CD8-positive, alpha-beta memory T cell (primary cell): ENCODE measurements at regions not wholly inside any gene's neighbourhood (a gene's known extent, or its start where the extent isn't known, plus 50 kb on each side); places are given as distances from the start of the nearest gene placed in this dataset.

Experiments used
- CTCF ChIA-PET: fragments of 350-600 bp; sonication (Branson Sonifier 250); formaldehyde crosslinking; loops from one replicate; lab custom pipeline; 2021; ENCODE audit warnings: antibody characterized with exemption; lab: Charles Lee
- POLR2A ChIA-PET: fragments of 350-600 bp; sonication (Branson Sonifier 250); formaldehyde crosslinking; loops from one replicate; lab custom pipeline; 2021; ENCODE audit warnings: antibody characterized with exemption; lab: Charles Lee
- DNase-seq, 5 donors: peaks; one replicate each; pipeline versions ENCODE4 v3.0.0 to v3.0.0-alpha.2; 2020 to 2022; ENCODE audit warnings: mixed read lengths in 1 of 5
- H3K27ac ChIP-seq: one replicate; pipeline ENCODE4 v1.7.0; 2013; ENCODE audit warnings: low read depth, mild to moderate bottlenecking, low read length, moderate library complexity
- H3K27me3 ChIP-seq: 2 replicates; pipeline ENCODE4 v1.7.0; 2013; ENCODE audit warnings: low read length, mild to moderate bottlenecking; ENCODE audit not compliant: insufficient read depth, poor library complexity, severe bottlenecking
- H3K36me3 ChIP-seq: 2 replicates; pipeline ENCODE4 v1.7.0; 2013; ENCODE audit warnings: mild to moderate bottlenecking, low read length, moderate library complexity; ENCODE audit not compliant: insufficient read depth
- H3K4me1 ChIP-seq: 2 replicates; pipeline ENCODE4 v1.7.0; 2013; ENCODE audit warnings: mild to moderate bottlenecking, low read length, moderate library complexity; ENCODE audit not compliant: insufficient read depth
- H3K4me3 ChIP-seq: 2 replicates; pipeline ENCODE4 v1.7.0; 2013; ENCODE audit warnings: mild to moderate bottlenecking, low read length
- H3K9me3 ChIP-seq: 2 replicates; pipeline ENCODE4 v1.7.0; 2013; ENCODE audit warnings: mild to moderate bottlenecking, low read length
- H3K27ac Mint-ChIP-seq, 8 donors: one replicate each; pipeline ENCODE4 v1.8.0; 2020 to 2021; ENCODE audit warnings: mixed read lengths in 8 of 8, mild to moderate bottlenecking in 6 of 8, inconsistent platforms in 3 of 8, moderate library complexity in 3 of 8
- H3K27me3 Mint-ChIP-seq, 2 donors: one replicate each; pipeline ENCODE4 v1.8.0; 2020 to 2021; ENCODE audit warnings: mixed read lengths in 2 of 2, mild to moderate bottlenecking in 1 of 2, moderate library complexity in 1 of 2
- H3K36me3 Mint-ChIP-seq, 3 donors: one replicate each; pipeline ENCODE4 v1.8.0; 2020 to 2021; ENCODE audit warnings: mixed read lengths in 3 of 3, inconsistent platforms in 1 of 3, mild to moderate bottlenecking in 1 of 3
- H3K4me1 Mint-ChIP-seq, 3 donors: one replicate each; pipeline ENCODE4 v1.8.0; 2020 to 2021; ENCODE audit warnings: mixed read lengths in 3 of 3, inconsistent platforms in 1 of 3, mild to moderate bottlenecking in 1 of 3
- H3K4me3 Mint-ChIP-seq, 7 donors: one replicate each; pipeline ENCODE4 v1.8.0; 2020 to 2021; ENCODE audit warnings: mixed read lengths in 7 of 7, mild to moderate bottlenecking in 6 of 7, moderate library complexity in 4 of 7, inconsistent platforms in 2 of 7
- H3K9me3 Mint-ChIP-seq, 5 donors: one replicate each; pipeline ENCODE4 v1.8.0; 2020 to 2022; ENCODE audit warnings: mixed read lengths in 5 of 5, mild to moderate bottlenecking in 3 of 5, moderate library complexity in 2 of 5, inconsistent platforms in 1 of 5

- no peaks in the 10 kb centered on the region for H3K36me3 ChIP-seq
- H3K4me3 ChIP-seq: no peak overlapping the region
- ChIA-PET POLR2A (interaction anchor here (0.6 kb wide), 1 partner anchor 46 kb away, joined by 9 read pairs; no protein-coding TSS in a partner anchor), CTCF (interaction anchor here (0.7 to 4.0 kb wide), 15 partner anchors 13 to 596 kb away, joined by 3 to 26 read pairs (median 3); no protein-coding TSS in a partner anchor)
- no peak for DNase-seq
- peaks cover 21 to 59% of the 10 kb centered on the region in 2 donors for H3K27me3 Mint-ChIP-seq
- no peaks in the 10 kb centered on the region for H3K36me3 Mint-ChIP-seq
- no peaks in the 10 kb centered on the region for H3K9me3 ChIP-seq
- peaks cover 28 to 31% (median 30%) of the 10 kb centered on the region in 3 donors for H3K4me1 Mint-ChIP-seq
- no peak overlapping the region for H3K27ac Mint-ChIP-seq
- no peak overlapping the region for H3K27ac ChIP-seq
- H3K4me1 ChIP-seq: peaks cover 17% of the 10 kb centered on the region
- no peak overlapping the region for H3K4me3 Mint-ChIP-seq
- H3K9me3 Mint-ChIP-seq: no peaks in the 10 kb centered on the region
- peaks cover 4% of the 10 kb centered on the region for H3K27me3 ChIP-seq
Observed at GRCh38 chr2:191567206-191567605, 110.7 kb upstream of the NABP1 start.

DNA sequence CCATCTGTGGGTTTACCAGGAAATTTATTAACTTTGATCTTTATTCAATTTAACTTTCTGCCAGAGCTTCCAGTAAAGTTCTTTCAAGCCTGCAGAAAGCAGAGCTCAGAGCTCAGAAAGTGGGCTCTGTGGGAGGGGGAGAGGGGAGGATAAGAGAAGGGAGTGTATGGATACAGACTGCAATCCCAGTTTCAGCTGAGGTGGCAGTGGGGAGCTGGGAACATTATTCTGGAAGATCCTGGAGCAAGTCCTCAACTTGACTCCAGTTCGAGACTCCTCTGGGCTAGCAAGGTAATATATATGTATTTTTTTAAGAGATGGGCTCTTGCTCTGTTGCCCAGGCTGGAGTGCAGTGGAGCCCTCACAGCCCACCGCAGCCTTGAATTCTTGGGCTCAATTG lies 108.9 kb upstream of the NABP1 start:
- Mint-ChIP-seq H3K4me3 (no peak overlapping the region), H3K27ac (peak overlapping the region in 1 of 8 donors; percentile 70), H3K27me3 (peaks cover 18 to 48% of the 10 kb centered on the region in 2 donors), H3K9me3 (no peaks in the 10 kb centered on the region), H3K36me3 (no peaks in the 10 kb centered on the region), H3K4me1 (peaks cover 28 to 31% (median 30%) of the 10 kb centered on the region in 3 donors)
- DNase-seq: no peak
- ChIA-PET CTCF (interaction anchor here (0.9 to 2.1 kb wide), 7 partner anchors 10 to 593 kb away, joined by 3 to 7 read pairs (median 3); no protein-coding TSS in a partner anchor), POLR2A (interaction anchor here (1.0 kb wide), 1 partner anchor 109 kb away, joined by 3 read pairs; the partner anchor contains the start of gene NABP1)
- H3K4me3 ChIP-seq: no peak overlapping the region
- peaks cover 4% of the 10 kb centered on the region for H3K27me3 ChIP-seq
- no peaks in the 10 kb centered on the region for H3K9me3 ChIP-seq
- peaks cover 17% of the 10 kb centered on the region for H3K4me1 ChIP-seq
- no peak overlapping the region for H3K27ac ChIP-seq
- no peaks in the 10 kb centered on the region for H3K36me3 ChIP-seq

DNA sequence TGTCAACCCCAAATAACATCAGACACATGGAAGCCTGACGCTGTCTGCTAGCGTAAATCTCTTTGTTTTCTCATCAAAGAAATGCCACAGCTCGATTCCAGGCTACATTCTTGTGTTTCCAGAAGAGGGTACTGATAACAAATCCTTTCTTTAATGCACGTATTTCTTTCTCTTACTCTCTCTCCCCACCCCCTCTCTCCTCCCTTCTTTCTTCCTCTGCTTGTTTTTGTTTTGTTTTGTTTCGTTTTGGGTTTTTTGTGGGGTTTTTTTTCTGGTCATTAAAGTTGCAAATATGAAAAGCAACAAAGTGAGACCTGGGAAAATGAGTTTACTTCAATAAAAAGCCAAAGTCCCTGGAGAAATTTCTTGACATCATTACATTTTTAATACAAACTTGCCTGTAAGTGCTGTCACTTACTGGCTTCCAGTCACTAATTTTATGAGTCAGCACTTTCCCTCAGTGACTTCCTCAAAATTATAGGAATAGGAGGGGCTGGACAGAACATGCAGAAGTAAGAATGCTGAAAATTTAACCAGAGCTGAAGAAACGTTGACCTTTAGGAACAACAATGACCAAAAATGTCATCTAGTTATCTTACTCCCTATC lies 106.7 kb upstream of the NABP1 start:
- Histone ChIP-seq H3K4me1 (peaks cover 17% of the 10 kb centered on the region), H3K27me3 (peaks cover 4% of the 10 kb centered on the region), H3K9me3 (no peaks in the 10 kb centered on the region), H3K27ac (no peak overlapping the region), H3K4me3 (no peak overlapping the region), H3K36me3 (no peaks in the 10 kb centered on the region)
- Mint-ChIP-seq H3K27me3 (peaks cover 5 to 27% of the 10 kb centered on the region in 2 donors), H3K36me3 (no peaks in the 10 kb centered on the region), H3K4me1 (peaks cover 22 to 28% (median 24%) of the 10 kb centered on the region in 3 donors), H3K9me3 (no peaks in the 10 kb centered on the region), H3K4me3 (peak overlapping the region in 6 of 7 donors; percentile 2 to 64 (median 46)), H3K27ac (peak overlapping the region in 3 of 8 donors; percentile 56 to 74 (median 59))
- POLR2A ChIA-PET: interaction anchor here (1.0 kb wide), 1 partner anchor 120 kb away, joined by 7 read pairs; no protein-coding TSS in a partner anchor
- peak in 2 of 5 donors; percentile 23 to 33 for DNase-seq
- CTCF ChIA-PET: interaction anchor here (0.6 to 1.0 kb wide), 4 partner anchors 47 to 120 kb away, joined by 3 to 4 read pairs (median 3); no protein-coding TSS in a partner anchor

- CTCF ChIA-PET: interaction anchor here (1.2 kb wide), 1 partner anchor 135 kb away, joined by 3 read pairs; no protein-coding TSS in a partner anchor
- no peak for DNase-seq
- Mint-ChIP-seq H3K36me3 (no peaks in the 10 kb centered on the region), H3K27ac (no peak overlapping the region), H3K4me3 (no peak overlapping the region), H3K4me1 (peaks cover 21 to 28% (median 24%) of the 10 kb centered on the region in 3 donors), H3K27me3 (peaks cover 4 to 26% of the 10 kb centered on the region in 2 donors), H3K9me3 (no peaks in the 10 kb centered on the region)
- Histone ChIP-seq H3K27me3 (peaks cover 4% of the 10 kb centered on the region), H3K4me1 (peaks cover 17% of the 10 kb centered on the region), H3K36me3 (no peaks in the 10 kb centered on the region), H3K27ac (peak overlapping the region; percentile 28), H3K4me3 (no peak overlapping the region), H3K9me3 (no peaks in the 10 kb centered on the region)
- POLR2A ChIA-PET: no interaction called here
Observed at GRCh38 chr2:191572319-191572718, 105.6 kb upstream of the NABP1 start.

GRCh38 chr2:191573216-191573615 lies 104.7 kb upstream of the NABP1 start:
- ChIA-PET CTCF (interaction anchor here (1.2 to 1.5 kb wide), 2 partner anchors 47 to 134 kb away, joined by 3 to 4 read pairs; no protein-coding TSS in a partner anchor), POLR2A (no interaction called here)
- Mint-ChIP-seq H3K27me3 (peaks cover 3 to 19% of the 10 kb centered on the region in 2 donors), H3K36me3 (no peaks in the 10 kb centered on the region), H3K27ac (no peak overlapping the region), H3K4me1 (peaks cover 21 to 28% (median 24%) of the 10 kb centered on the region in 3 donors), H3K4me3 (no peak overlapping the region), H3K9me3 (no peaks in the 10 kb centered on the region)
- H3K4me1 ChIP-seq: peaks cover 17% of the 10 kb centered on the region
- H3K36me3 ChIP-seq: no peaks in the 10 kb centered on the region
- peaks cover 4% of the 10 kb centered on the region for H3K27me3 ChIP-seq
- DNase-seq: no peak
- no peaks in the 10 kb centered on the region for H3K9me3 ChIP-seq
- no peak overlapping the region for H3K27ac ChIP-seq
- H3K4me3 ChIP-seq: no peak overlapping the region

DNA sequence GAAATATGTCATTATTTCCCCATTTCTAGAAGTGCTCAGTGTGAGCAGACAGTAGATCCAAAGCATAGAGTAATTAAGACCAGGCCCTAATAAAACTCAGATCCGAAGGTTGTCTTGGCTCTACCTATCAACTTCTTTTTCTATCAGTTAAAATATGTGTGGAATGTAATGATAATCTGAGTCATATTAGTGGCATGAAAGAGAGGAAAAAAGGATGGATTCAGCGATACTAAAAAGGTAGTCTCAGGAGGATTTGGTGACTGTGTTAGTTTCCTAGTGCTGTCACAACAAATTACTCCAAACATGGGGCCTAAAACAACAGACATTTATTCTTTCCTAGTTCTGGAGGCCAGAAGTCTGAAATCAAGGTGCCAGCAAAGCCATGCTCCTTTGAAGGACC lies 103.7 kb upstream of the NABP1 start:
- Mint-ChIP-seq H3K4me1 (peaks cover 21% of the 10 kb centered on the region in 3 donors), H3K36me3 (no peaks in the 10 kb centered on the region), H3K27me3 (peaks cover 3 to 10% of the 10 kb centered on the region in 2 donors), H3K4me3 (no peak overlapping the region), H3K9me3 (no peaks in the 10 kb centered on the region), H3K27ac (no peak overlapping the region)
- no peaks in the 10 kb centered on the region for H3K9me3 ChIP-seq
- DNase-seq: no peak
- H3K27ac ChIP-seq: no peak overlapping the region
- H3K27me3 ChIP-seq: peaks cover 4% of the 10 kb centered on the region
- CTCF ChIA-PET: interaction anchor here (1.2 to 1.5 kb wide), 2 partner anchors 46 to 137 kb away, joined by 3 to 4 read pairs; no protein-coding TSS in a partner anchor
- H3K4me3 ChIP-seq: no peak overlapping the region
- H3K4me1 ChIP-seq: peaks cover 17% of the 10 kb centered on the region
- H3K36me3 ChIP-seq: no peaks in the 10 kb centered on the region
- POLR2A ChIA-PET: no interaction called here

DNA sequence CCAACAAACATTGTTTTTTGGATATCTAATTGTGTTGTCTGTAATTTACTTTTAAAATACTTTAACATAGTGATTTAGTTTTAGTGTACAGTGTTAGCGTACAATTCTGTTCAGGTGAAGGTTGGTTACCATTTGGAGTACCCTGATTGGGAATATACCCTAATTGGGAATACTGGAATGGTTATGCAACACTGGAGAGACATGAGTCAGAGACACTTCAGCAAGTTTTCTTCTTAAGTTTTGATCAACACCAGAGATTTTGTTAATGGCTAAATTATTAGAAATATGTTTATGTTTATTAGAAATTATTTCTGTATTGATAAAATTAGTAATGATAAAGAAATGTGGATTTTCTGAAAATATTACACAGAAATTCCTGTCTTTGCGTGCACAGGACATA lies 100.3 kb upstream of the NABP1 start:
- POLR2A ChIA-PET: no interaction called here
- CTCF ChIA-PET: interaction anchor here (0.7 kb wide), 1 partner anchor 99 kb away, joined by 3 read pairs; no protein-coding TSS in a partner anchor
- no peaks in the 10 kb centered on the region for H3K27me3 ChIP-seq
- no peaks in the 10 kb centered on the region for H3K9me3 Mint-ChIP-seq
- H3K4me3 Mint-ChIP-seq: no peak overlapping the region
- no peaks in the 10 kb centered on the region for H3K4me1 ChIP-seq
- no peak overlapping the region for H3K4me3 ChIP-seq
- peaks cover 1 to 3% of the 10 kb centered on the region in 2 donors for H3K27me3 Mint-ChIP-seq
- no peaks in the 10 kb centered on the region for H3K36me3 ChIP-seq
- no peaks in the 10 kb centered on the region for H3K36me3 Mint-ChIP-seq
- H3K27ac Mint-ChIP-seq: no peak overlapping the region
- no peak for DNase-seq
- H3K4me1 Mint-ChIP-seq: no peaks in the 10 kb centered on the region
- H3K27ac ChIP-seq: no peak overlapping the region
- no peaks in the 10 kb centered on the region for H3K9me3 ChIP-seq

DNA sequence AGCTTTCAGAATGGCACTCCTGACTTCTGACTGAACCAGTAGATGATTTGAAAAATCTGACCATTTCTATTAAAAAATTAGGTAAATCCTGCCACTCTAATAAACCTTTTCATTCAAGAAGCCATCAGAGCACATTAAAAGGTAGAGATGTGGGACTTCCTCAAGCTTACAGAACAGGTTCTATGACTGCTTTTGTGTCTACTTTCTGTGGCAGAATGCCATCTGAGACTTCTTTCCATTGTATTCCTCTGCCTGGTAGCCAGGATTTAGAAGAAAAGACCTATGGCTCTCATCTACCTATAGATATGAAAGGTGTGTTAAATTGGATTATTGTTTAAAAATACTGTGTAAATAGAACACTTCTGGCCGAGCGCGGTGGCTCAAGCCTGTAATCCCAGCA lies 99.9 kb upstream of the NABP1 start:
- Mint-ChIP-seq H3K27ac (no peak overlapping the region), H3K27me3 (peaks cover 1 to 3% of the 10 kb centered on the region in 2 donors), H3K36me3 (no peaks in the 10 kb centered on the region), H3K4me1 (no peaks in the 10 kb centered on the region), H3K4me3 (no peak overlapping the region), H3K9me3 (no peaks in the 10 kb centered on the region)
- Histone ChIP-seq H3K4me1 (no peaks in the 10 kb centered on the region), H3K27ac (no peak overlapping the region), H3K36me3 (no peaks in the 10 kb centered on the region), H3K9me3 (no peaks in the 10 kb centered on the region), H3K27me3 (no peaks in the 10 kb centered on the region), H3K4me3 (no peak overlapping the region)
- ChIA-PET POLR2A (interaction anchor here (0.6 kb wide), 1 partner anchor 37 kb away, joined by 4 read pairs; no protein-coding TSS in a partner anchor), CTCF (interaction anchor here (0.7 kb wide), 1 partner anchor 99 kb away, joined by 3 read pairs; no protein-coding TSS in a partner anchor)
- DNase-seq: no peak
